ENCODE measurements at regions not wholly inside any gene's neighbourhood (a gene's known extent, or its start where the extent isn't known, plus 50 kb on each side); places are given as distances from the start of the nearest gene placed in this dataset.

GRCh38 chr15:91376038-91376437 lies 276.0 kb downstream of the SV2B start:
- TF ChIP-seq, protein P1, sequence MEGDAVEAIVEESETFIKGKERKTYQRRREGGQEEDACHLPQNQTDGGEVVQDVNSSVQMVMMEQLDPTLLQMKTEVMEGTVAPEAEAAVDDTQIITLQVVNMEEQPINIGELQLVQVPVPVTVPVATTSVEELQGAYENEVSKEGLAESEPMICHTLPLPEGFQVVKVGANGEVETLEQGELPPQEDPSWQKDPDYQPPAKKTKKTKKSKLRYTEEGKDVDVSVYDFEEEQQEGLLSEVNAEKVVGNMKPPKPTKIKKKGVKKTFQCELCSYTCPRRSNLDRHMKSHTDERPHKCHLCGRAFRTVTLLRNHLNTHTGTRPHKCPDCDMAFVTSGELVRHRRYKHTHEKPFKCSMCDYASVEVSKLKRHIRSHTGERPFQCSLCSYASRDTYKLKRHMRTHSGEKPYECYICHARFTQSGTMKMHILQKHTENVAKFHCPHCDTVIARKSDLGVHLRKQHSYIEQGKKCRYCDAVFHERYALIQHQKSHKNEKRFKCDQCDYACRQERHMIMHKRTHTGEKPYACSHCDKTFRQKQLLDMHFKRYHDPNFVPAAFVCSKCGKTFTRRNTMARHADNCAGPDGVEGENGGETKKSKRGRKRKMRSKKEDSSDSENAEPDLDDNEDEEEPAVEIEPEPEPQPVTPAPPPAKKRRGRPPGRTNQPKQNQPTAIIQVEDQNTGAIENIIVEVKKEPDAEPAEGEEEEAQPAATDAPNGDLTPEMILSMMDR (IDR thresholded peaks at IDR 0.05), result no peak

GRCh38 chr15:91380114-91380513 lies 280.1 kb downstream of the SV2B start:
- TF ChIP-seq, protein P1 (IDR thresholded peaks at IDR 0.05), result no peak

DNA sequence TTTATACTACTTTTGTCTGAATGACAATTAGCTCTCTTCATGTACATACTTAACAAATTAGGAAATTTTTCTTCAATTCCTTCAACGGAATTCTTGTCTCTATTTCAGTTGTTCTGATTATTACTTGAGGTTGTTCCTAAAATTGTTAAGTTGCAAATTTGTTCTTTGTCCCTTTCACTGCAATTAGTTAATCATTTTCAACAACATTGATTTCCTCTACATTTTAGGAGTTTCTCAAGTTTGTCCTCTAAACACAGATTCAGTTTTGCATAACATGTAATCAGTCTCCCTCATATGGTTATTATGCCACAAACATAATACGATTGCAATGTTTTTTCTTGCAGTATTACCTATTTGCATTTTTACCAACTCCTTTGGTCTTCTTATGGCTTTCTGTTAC lies 283.5 kb downstream of the SV2B start:
- TF ChIP-seq, protein P1 (IDR thresholded peaks at IDR 0.05), result no peak

DNA sequence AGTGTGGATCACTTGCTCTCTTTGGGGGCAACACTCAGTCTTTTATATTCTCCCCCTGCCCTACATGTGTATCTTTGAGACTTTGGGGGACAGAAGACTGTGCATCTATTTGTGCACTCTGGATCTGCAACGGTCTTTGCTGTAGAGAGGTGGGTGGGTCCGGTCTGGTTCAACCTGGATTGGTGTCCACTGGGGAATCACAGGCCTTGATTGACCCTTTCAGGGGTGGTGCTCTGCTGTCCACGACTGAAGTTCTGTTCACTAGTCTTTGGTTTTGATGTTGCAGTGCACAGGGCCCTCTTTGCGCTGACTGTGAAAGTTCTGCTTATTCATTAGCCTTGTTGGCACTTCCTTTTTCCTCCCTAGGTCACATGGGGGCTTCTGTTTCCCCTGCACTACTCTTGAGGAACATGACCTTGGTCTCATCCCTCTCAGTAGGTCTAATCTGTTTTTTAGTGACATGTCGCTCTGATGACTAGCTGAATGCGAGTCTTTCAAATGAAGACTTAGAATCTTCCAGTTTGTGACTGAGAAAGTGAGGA lies 284.2 kb downstream of the SV2B start:
- TF ChIP-seq, protein P1 (IDR thresholded peaks at IDR 0.05), result no peak

GRCh38 chr15:91385311-91385710 lies 285.3 kb downstream of the SV2B start:
- TF ChIP-seq, protein P1 (IDR thresholded peaks at IDR 0.05), result no peak

DNA sequence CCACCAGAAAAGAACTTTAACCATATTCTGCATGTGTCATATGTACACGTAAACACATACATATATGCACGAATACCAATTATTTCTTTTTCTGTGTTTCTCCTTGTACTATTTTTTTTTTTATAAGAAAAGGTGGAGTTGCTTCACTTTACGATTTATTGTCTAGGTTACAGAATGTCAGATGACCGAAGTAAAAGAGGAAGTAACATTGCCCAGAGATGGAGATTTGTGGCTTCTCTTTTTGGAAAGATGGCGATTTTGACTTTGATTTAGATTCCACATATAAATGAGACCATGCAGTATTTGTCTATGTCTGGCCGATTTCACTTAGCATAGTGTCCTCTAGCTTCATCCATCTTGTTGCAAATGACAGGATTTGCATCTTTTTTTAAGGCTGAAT lies 293.1 kb downstream of the SV2B start:
- TF ChIP-seq, protein P1 (IDR thresholded peaks at IDR 0.05), result no peak

DNA sequence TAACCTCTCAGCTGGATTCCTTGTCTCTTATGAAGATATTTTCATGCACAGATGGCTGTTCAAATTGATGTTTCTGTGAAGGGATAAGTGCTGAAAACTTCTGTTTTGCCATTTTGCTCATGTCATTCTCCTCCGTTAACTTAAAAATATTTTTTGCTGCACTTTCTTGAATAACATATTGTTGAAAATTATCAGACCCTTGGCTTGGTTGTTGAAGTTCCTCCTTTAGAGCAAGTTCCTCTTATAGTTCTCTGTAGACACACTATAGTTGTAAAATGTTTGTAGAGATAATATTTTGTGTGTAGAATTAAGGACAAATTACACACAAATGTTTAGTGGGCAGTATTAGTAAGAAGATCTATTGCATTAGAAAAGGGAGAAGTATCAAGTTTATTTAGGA lies 300.4 kb downstream of the SV2B start:
- TF ChIP-seq, protein P1 (IDR thresholded peaks at IDR 0.05), result no peak

GRCh38 chr15:91407269-91407889 lies 307.3 kb downstream of the SV2B start:
- TF ChIP-seq, protein P1 (IDR thresholded peaks at IDR 0.05), result no peak

Measured in LNCAP (cell line).